HL-60/S4 treated with retinoic acid at 250 ng/mL for 4 days and 3 days (cell line): ENCODE measurements at regions not wholly inside any gene's neighbourhood (a gene's known extent, or its start where the extent isn't known, plus 50 kb on each side); places are given as distances from the start of the nearest gene placed in this dataset.

ENCODE experiments used
- in situ Hi-C: fragments of 300-500 bp; cut with MboI; formaldehyde crosslinking; loops from 2 replicates; pipeline ENCODE4 v1.7.0; 2022; ENCODE audit warnings: low sequenced_read_pairs

DNA sequence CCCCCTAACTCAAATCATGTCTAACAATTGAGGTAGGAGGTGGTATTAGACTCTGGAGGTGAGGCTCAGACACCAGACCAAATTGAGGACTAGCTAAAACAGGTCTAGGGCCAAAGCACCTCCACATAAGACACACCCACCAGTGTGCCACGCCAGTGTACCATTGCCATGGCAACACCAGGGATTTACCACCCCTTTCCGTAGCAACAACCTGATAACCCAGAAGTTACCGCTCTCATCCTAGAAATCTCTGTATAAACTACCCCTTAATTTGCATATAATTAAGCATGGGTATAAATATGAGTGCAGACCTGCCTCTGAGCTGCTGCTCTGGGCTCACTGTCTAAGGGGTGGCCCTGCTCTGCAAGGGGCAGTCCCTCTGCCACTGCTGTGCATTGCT is 57.4 kb upstream of the PPP2R5C start:
- in situ Hi-C loops, result no loop called here

DNA sequence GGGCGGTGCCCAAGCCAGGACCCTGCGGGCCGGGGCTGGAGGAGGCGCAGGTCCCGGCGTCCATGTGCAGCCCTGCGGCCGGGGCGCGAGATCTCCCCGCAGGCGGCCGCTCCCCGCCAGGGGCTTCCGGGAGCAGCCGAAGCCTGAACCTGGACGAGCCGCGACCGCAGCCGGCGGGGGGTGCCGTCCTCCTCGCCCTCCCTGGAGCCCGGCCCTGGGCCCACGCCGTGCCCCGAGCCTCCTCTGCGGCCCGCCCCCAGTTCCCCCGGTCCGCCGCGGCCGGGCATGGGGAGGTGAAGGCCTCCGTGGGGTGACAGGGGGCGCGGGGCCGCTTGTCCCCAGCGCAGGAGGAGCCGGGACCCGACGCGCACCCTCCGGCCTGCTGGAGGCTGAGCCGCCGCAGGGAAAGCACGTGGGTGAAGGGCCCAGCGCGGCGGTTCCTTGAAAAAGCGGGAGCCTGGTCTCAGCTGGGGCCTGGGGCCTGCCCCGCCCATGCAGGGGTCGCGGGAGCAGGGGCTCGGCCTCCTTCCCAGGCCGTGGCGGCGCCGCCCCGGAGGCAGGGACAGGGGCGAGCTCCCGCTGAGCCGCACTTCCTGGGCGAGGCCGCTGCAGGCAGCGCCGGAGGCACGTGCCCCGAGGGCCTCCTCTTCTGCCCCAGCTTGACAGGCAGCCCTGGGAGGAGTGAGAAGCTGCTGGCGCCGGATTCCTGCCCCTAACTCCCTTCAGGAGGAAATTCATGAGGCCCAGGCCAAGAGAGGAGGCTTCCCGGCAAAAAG is 55.6 kb upstream of the PPP2R5C start:
- in situ Hi-C loops, result no loop called here

DNA sequence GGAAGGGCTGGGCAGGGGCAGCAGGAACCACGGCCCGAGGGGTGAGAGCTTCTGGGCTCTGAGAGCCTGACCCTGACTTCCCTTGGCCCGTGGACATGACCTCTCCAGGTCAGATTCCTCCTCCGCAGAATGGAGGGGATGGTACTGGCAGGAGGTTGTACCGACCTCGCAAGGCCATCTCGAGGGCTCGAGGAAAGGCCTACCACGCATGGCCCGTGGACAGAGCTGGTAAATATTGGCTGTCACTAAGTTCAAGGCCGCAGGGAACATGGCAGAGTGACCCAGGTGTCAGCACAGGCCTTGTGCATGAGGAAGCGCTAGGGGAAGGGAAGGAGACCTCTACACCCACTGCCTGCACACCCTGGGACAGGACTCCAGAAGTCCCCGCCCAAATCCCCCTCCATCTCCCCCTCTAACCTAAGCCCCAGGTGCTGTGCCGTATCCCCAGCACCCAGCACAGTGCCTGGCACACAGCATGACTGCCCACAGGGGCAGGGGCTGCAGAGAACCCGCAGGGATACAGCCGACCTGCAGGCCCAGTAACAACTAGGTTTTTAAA is 54.9 kb upstream of the PPP2R5C start:
- in situ Hi-C loops, result no loop called here

DNA sequence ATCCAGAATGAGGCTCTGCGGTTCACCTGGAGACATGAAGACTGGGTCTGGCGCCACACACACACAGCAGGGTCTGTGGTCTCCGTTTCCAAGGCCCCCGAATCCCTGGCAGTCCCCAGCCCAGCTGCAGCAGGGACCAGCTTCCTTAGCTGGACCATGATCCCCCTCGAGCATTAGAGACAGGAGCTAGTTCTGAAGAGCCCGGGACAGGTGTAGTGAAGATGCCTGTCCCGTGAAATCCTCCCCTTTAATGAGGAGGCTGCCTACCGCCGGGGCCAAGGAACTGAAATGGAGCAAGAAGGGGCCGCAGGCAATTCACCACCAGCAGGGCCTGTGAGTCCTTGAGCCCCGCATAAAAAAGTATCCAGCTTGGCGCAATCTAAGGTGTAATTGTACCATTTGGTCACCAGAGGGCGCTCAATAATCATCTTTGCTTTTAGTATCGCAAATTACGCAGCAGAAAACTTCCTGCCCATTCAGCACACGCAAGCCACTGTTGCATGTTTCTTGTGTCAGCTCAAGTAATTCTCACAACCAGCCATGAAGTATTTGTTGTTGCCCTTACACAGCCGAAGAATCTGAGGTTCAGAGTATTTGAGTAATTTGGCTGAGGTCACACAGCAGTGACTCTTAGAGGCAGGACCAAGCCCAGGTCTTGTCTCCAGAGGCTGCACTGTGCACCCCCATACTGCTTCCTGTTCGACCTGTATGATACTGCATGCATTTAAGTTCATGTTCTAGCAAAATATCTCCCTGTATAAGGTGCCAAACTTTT is 54.3 kb upstream of the PPP2R5C start:
- in situ Hi-C loops, result no loop called here

DNA sequence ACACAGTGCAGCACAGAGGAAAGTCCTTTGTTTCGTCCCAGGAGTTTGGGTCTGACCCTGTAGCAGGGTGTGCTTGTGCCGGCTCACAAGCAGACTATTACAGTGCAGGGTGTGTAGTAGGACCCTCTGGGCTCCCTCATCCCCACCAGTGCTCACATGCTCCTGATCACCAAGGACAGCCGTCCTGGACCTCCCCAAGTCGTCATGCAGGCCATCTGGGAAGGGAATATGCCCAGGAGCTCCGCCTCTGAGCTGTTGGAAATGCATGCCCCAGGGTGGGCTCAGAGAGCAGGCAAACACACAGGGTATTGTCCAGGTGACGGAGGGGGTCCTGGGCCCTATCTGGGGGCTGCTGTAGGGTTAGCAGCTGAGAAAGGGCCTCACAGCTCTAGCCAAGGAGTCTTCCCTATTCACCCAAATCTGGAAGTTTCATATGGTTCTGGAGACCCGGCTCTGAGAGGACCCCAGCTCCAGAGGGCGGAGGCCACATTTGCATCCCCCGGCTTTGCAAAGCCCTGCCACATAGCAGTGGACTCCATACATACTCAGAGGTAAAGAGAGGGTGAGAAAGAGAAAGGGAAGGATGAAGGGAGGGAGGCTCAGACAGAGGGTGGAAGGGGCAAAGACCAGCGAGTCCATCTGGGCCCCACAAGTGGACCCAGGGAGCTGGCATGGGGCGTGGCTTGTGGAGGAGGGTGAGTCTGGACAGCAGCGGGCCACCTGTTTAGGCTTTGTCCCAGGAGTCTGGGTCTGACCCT is 53.5 kb upstream of the PPP2R5C start:
- in situ Hi-C loops, result no loop called here

DNA sequence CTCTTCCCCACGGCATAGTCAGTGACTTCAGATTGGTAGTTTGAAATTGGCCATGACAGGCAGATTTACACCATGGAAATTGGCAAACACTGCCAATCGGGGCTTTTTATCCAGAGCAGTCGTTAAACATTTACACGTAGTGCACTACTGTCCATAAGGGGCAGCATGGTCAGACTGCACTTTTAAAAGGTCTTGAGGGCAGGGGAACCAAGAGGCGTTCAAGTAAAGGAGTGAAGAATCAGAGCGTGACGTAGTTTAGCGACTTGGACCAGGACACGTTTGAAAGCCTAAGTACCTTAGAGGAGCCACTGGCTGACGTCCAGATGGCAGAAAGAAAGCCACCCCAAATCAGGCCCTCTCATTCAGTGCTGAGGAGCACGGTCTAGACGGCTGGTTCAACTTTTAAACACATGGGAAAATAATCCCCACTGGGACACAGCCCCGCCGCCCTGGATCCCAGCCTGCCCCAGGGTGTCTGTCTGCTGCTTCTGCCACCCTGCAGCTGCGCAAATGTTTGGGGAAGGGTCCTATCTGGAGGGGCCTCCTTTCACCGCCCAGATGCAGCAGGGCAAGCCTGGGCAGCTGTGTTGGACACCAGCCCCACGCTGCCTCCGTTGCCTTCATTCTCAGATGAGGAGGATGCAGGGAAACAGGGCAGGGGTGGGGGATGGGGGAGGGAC is 52.5 kb upstream of the PPP2R5C start:
- in situ Hi-C loops, result no loop called here

DNA sequence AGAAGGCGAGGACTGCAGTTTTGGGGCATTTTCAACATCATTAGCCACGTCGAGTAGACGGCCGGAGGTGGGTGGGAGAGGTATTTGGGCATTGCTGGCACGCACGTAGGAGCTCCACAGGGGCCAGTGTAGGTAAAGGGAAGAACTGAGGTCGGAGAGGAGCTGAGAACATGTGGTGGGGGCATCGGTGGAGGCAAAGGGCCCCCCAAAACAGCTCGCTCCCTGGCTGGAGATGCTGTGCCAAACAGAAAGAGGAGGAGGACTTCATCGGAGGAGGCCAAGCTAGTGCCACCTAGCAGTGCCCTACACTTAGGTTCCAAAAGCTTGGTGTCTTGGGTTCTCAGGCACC is 52.0 kb upstream of the PPP2R5C start:
- in situ Hi-C loops, result no loop called here

DNA sequence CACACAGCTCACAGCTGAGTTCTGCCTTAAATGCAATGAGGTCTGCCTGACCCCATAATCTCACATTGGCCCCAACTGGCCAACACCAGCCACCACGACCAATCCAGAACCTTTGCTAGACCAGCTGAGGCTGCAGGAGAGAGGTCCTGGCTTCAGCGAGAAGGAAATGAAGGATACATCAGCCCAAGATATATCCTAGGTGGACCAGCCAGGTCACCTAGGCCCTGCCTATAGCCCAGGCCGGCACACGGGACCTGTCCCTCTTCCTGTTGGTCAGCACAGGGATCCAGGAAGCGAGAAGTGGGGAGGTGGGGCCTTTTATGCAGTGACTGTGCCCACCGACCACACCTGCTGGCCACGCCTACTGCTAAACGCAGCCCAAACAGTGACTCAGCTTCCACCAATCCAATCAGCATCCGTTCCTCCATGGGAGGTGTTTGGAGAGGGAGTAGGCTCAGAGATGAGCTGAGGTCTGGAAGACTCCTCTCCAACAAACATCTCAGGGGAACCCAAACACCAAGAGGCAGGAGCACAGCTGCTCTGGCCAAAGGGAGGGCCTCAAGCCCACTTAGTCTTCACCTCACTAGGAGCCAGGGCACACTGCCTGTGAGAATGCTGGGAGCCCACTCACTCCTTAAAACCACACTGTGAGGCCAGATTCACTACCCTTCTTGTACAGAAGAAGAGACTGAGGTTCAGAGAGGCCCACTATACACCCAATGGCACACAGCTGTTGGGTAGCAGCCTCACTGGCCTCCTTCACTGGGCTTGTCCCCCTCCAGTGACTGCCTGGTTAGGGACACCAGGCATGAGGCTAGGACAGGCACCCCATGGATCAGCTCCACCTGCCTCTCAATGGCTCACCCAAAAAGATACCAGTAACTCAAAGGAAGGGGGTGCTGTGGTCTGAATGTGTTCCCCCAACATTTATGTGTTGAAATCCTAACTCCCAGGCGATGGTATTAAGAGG is 51.3 kb upstream of the PPP2R5C start:
- in situ Hi-C loops, result no loop called here

DNA sequence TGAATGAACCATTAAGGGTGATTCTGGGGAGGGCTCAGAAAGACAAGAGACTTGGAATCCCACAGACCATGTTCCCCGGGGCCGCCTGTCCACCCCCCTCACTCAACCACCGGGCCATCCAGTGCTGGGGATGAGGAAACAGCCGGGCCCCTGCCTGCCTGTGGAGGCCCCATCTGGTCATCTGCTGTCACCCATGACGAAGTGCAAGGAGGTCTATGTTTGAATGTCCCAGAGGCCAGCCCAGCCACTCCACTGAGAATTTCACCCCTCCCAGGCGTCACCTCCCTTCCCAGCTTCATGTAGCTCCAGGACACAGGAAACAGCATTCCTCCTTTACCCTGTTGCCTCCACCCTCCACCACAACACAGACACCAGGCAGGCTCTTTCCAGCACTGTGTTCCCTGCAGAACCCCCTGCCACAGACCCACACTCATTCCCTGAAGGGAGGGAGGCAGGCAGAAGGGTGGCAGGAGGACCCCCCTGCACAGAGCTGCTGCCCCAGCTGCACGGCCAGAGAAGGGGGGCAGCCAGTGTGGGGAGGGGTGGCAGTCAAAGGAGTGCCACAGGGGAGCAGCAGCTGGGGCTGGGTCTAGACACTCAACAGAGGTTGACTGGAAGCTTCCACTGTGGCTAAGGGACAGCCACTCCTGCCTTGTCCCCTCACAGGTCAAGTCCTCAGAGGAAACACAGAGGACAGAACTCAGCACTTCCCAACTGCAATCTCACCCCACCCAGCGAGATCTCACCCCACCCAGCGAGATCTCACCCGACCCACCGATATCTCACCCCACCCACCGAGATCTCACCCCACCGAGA is 50.3 kb upstream of the PPP2R5C start:
- in situ Hi-C loops, result no loop called here
